HG02943 (cell line): ENCODE measurements at regions not wholly inside any gene's neighbourhood (a gene's known extent, or its start where the extent isn't known, plus 50 kb on each side); places are given as distances from the start of the nearest gene placed in this dataset.
A peak's percentile ranks its signal among the peaks of the same experiment; 100 is the strongest.
"Not testable (repeated sequence)": the region's sequence is repeated elsewhere in the genome, so short reads cannot be mapped to it uniquely, and the experiment has no call there.

Experiments
- ATAC-seq: cut with Tn5 transposase; IDR thresholded peaks from one replicate; pipeline ENCODE4 v1.9.1; 2021; ENCODE audit warnings: mild to moderate bottlenecking, low read depth, moderate library complexity; ENCODE audit not compliant: unreplicated experiment

GRCh38 chr2:184363213-184363612, 235.1 kb upstream of the ZNF804A start:
- peak; percentile 67 for ATAC-seq

GRCh38 chr2:184367211-184367610, 231.1 kb upstream of the ZNF804A start:
- ATAC-seq = no peak

GRCh38 chr2:184369307-184369706, 229.0 kb upstream of the ZNF804A start:
- no peak for ATAC-seq

GRCh38 chr2:184370954-184371353, 227.4 kb upstream of the ZNF804A start:
- no peak for ATAC-seq

- no peak for ATAC-seq
Observed at GRCh38 chr2:184371641-184372040, 226.7 kb upstream of the ZNF804A start.

GRCh38 chr2:184372484-184372883, 225.8 kb upstream of the ZNF804A start:
- ATAC-seq = no peak

GRCh38 chr2:184394642-184395041, 203.7 kb upstream of the ZNF804A start:
- no peak for ATAC-seq

- no peak for ATAC-seq
Observed at GRCh38 chr2:184402381-184402780, 195.9 kb upstream of the ZNF804A start.

- not testable (repeated sequence) for ATAC-seq
Observed at GRCh38 chr2:184407041-184407630, 191.2 kb upstream of the ZNF804A start.

- no peak for ATAC-seq
Observed at GRCh38 chr2:184410160-184410559, 188.2 kb upstream of the ZNF804A start.

- ATAC-seq = no peak
Observed at GRCh38 chr2:184413221-184413620, 185.1 kb upstream of the ZNF804A start.

- no peak for ATAC-seq
Observed at GRCh38 chr2:184413671-184414229, 184.6 kb upstream of the ZNF804A start.

GRCh38 chr2:184416146-184416913, 182.0 kb upstream of the ZNF804A start:
- ATAC-seq = no peak

GRCh38 chr2:184419744-184420143, 178.6 kb upstream of the ZNF804A start:
- no peak for ATAC-seq

GRCh38 chr2:184421456-184421855, 176.9 kb upstream of the ZNF804A start:
- ATAC-seq = not testable (repeated sequence)

GRCh38 chr2:184425083-184425482, 173.2 kb upstream of the ZNF804A start:
- ATAC-seq = no peak

- ATAC-seq = peak; percentile 96
Observed at GRCh38 chr2:184444217-184444616, 154.1 kb upstream of the ZNF804A start.

GRCh38 chr2:184444623-184445223, 153.6 kb upstream of the ZNF804A start:
- peak; percentile 40 for ATAC-seq

- ATAC-seq = no peak
Observed at GRCh38 chr2:184449760-184450159, 148.6 kb upstream of the ZNF804A start.

GRCh38 chr2:184452907-184453306, 145.4 kb upstream of the ZNF804A start:
- ATAC-seq = no peak

GRCh38 chr2:184455624-184456023, 142.7 kb upstream of the ZNF804A start:
- ATAC-seq = no peak
